Posterior cingulate gyrus (tissue), 11 donors: ENCODE measurements at regions not wholly inside any gene's neighbourhood (a gene's known extent, or its start where the extent isn't known, plus 50 kb on each side); places are given as distances from the start of the nearest gene placed in this dataset.

ENCODE experiments used
- DNase-seq, 10 donors: peaks; one replicate each; pipeline versions ENCODE4 v3.0.0 to v3.0.0-alpha.2; 2020 to 2021; ENCODE audit warnings: mixed read lengths in 3 of 10
- intact Hi-C: fragments of 100-400 bp; cut with DNase I; formaldehyde crosslinking; loops from one replicate; pipeline ENCODE4 v1.15.1; 2023

DNA sequence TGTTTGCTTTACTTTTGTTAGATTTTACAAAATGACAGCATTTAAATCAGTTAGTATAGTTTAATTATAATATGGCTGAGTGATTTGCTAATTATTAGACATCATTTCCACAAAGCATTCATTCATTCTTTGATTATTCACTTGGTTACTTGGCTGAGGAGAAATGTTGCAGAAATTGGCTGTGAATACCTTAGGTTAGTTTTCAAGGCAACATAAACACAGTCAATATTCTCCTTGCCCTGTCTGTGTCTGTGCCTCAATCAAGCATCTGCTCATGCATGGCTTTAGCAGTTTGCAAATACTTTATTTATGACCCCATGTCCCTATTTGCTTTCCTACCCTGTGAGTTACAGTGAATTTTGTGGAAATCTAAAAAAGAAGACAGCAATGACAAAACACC, 718.3 kb downstream of the EPM2A start:
- no peak for DNase-seq
- intact Hi-C loops, result no loop called here

- intact Hi-C loops, result no loop called here
- DNase-seq, result no peak
These were observed 717.8 kb downstream of the EPM2A start for GRCh38 chr6:145017516-145017915.

DNA sequence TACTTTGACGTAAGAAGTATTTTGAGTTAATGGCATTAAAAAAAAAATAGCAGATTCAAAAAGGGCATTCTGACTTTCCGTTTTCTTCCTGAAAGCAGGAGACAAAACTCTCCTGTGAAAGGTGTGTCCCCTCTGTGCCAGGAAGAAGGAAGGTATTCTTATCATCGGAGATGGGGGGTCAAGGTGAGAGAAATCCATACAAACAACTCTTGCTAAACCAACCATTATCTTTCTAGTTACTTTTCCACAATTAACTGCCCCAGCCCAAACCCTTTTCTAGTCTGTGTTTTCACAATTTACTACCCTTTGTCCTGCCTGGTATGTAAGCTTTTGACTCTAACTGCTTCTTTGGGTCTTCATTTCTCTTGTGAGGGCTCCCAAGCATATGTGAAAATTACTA, 717.3 kb downstream of the EPM2A start:
- DNase-seq, result no peak
- intact Hi-C loops, result no loop called here

DNA sequence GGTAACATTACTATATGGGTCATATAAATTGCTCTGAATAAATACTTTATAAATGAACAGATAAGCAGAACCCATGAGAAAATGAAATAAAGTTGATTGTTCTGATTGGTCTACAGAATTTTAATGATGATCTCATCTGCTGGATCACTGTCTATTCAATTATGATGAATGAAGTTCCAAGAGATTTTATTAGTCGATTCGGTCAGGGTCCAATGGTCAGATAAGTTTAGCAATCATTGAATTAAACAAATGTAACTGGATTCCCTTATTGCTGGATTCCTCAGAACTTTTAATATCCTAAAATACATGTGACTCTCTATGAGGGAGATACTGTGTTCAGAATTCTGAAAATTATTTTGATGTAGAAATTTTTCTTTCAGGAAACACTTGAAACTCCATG, 715.2 kb downstream of the EPM2A start:
- intact Hi-C loops, result no loop called here
- no peak for DNase-seq

DNA sequence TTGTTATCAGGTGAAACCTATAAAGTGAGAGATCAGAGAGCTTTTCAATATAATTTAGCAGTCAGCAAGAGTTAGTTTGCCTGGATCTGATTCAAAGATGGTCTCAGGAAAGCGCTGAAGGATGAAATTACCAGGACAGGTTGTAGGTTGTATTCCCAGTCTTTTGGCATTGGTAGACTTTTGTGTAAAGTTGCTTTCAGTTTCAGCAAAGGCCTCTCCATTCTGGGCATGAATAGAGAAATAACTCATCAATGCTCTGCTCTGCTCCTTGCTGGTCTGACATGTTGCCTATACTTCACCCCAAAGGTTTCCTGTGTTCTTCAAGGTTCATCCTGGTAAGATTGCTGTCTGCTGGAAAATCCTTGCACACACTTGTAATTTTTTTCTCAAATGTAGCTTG, 714.8 kb downstream of the EPM2A start:
- DNase-seq, result no peak

GRCh38 chr6:145022199-145022796, 713.0 kb downstream of the EPM2A start:
- intact Hi-C loops, result no loop called here

More for the DNA sequence above, 714.8 kb downstream of the EPM2A start:
- intact Hi-C loops, result no loop called here

GRCh38 chr6:145023116-145023726, 712.1 kb downstream of the EPM2A start:
- intact Hi-C loops, result no loop called here
- DNase-seq, result no peak

More at GRCh38 chr6:145022199-145022796, 713.0 kb downstream of the EPM2A start:
- DNase-seq, result no peak

DNA sequence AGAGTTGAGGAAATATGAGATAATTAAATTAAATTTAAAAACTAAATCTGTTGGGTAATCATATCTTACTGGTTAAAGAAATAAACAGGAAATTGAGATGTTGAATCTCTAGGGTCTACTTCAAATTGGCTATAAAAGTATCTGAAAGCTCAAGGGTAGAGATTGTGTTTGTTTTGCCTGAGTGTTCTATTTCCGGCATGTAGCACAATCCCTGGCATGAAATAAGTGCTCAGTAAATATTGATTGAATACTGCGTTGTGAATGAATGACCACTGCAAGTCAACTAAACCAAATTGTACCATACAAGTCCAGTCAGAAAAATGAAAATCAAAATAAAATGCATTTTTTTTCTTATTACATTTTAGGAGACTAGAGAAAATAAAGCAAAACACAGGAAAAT, 709.8 kb downstream of the EPM2A start:
- intact Hi-C loops, result no loop called here
- no peak for DNase-seq

- intact Hi-C loops, result no loop called here
- no peak for DNase-seq
These were observed 709.0 kb downstream of the EPM2A start for GRCh38 chr6:145026267-145026679.

DNA sequence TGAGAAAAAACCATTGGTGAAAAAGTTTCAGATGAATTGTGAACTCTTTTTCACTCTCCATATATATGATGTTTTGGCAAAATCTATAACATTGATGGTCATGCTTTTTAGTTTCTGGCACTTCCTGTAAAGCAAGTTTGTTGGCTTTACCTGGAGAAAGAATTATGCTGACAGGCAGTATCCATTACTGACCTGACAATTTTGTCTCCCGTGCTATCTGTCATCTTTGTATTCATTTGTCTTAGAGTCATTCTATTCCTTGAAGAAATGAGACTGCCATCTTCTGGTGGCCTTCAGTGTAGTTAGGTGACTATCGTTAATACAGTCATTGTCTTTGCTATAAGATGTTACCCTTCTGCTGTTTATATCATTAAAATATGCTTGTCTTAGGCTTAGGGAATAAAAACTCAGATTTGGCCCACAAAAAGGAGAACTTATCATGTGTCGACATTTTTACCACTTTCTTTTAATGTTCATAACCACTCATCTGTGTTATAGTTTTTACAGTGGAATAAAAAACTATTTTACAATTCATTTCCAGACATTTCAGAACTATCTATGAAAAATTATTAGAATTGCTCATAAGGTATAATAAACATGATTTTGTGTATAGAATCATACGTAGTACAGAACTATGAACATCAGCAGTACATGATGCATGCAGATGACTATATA, 707.0 kb downstream of the EPM2A start:
- intact Hi-C loops, result no loop called here
- DNase-seq, result no peak

GRCh38 chr6:145031001-145031400, 704.3 kb downstream of the EPM2A start:
- DNase-seq, result no peak
- intact Hi-C loops, result no loop called here

GRCh38 chr6:145031962-145032361, 703.4 kb downstream of the EPM2A start:
- no peak for DNase-seq
- intact Hi-C loops, result no loop called here

DNA sequence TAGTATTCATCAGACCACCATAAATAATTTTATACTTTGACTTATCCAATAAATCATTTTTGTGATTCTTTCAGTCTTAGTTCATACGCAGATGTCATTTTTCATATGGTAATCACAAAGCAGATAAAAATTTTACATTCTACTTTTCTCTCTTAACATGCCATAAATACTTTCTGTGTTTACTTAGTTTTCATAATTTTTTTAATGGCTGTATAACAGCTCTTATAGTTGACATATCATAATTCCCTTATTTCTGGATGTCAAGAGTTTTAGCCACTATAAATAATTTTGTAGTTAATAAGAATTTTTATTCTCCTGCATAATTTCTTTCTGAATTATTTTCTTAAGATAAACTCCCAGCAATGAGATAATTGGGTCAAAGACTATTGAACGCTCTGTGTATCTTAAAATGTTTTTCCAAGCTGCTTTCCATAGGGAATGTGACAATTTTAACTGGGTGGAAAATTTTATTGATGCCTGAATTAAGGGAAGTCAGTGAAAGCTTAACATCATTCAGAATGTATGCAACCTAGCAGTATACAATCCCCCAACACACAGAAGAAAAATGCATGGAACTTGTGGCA, 702.7 kb downstream of the EPM2A start:
- DNase-seq, result no peak
- intact Hi-C loops, result no loop called here

GRCh38 chr6:145034664-145035063, 700.7 kb downstream of the EPM2A start:
- DNase-seq, result no peak
- intact Hi-C loops, result no loop called here

DNA sequence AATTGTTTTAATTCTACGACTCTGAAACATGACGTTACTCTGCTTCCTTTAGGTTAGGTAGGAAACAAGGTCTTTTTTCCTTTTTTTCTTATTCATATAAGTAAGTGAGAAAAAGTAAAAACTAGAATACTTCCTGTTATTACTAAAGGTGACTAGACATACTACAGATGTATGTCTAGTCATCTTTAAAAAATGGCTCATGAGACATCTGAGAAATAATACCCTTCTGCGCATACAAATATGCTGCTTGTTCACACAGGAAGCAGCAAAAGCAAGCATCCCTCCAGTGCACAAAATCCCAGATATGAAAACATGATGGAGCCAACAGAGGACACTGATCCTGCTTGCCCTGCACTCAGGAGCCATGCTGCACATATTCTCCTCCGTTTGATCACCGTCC, 699.1 kb downstream of the EPM2A start:
- intact Hi-C loops, result no loop called here
- DNase-seq, result no peak

DNA sequence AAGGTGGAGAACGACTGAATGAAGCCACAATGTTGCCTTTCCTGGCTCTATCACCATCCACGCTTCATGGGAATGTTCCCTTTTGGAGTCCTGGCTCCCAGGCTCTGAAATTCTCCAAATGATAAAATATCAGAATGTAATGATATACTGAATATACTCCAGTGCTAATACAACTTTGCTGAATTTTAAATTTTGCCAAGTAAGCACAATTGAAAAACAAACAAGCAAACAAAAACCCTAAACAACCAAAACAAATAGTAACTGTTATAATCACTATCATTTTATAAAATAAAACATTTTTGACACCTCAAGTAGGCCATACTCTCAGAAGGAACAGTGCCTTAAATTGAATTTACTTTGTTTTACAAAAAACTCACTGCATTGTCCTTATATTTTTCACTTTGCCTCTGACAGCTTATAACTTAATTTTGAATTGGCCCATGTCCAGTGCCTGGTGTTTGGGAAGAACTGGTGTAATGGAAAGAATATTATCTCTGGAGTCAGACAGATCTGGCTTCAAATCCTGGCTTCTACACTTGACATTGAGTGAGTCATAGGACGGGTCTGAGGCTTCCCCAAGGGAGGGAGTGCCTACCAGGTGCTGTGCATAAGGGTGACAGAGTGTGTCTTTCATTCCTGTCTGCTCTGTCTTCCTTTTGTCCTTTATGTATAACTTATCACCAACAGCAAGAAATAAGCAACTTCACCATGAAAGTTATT, 698.3 kb downstream of the EPM2A start:
- intact Hi-C loops, result no loop called here
- DNase-seq, result no peak

GRCh38 chr6:145042559-145042958, 692.8 kb downstream of the EPM2A start:
- no peak for DNase-seq
- intact Hi-C loops, result no loop called here

DNA sequence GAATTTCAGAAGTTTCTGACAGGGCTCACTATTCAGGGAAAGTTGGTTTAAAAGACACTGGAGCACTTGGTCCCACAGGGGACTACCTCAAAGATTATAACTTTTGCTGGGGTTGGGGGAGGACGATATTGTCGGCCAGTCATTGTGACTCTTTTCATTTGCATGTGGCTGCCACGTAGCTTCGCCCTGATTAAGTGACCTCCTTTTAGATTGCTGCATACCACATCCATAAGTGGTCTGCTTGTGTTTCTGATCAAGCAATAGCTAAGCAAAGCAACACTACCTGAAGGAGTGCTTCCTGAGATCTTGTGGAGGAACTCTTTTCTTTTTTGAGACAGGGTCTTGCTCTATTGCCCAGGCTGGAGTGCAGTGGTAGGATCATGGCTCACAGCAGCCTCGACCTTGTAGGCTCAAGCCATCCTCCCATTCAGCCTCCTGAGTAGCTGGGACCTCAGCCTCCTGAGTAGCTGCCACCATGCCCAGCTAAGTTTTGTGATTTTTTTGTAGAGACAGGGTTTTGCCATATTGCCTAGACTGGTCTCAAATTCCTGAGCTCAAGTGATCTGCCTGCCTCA, 691.3 kb downstream of the EPM2A start:
- no peak for DNase-seq
- intact Hi-C loops, result no loop called here

- intact Hi-C loops, result no loop called here
- DNase-seq, result no peak
These were observed 690.6 kb downstream of the EPM2A start for GRCh38 chr6:145044641-145045246.

DNA sequence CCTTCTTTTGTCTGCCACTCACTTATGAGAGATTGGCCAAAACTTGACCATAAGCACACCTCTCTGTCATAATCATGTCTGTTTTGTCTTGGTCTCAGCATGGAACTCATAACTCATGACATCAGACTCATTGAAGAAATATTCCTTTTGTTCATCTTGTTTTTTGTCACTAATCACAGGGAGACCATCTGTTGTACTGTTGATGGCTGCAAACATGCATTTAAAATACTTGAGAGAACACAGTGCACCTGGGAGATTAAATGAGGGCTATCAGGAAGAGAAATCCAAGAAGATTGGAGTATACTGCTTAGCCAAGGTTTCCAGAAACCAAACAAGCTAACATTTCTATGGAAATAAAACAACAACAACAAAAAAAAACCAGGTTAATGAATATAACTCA, 689.7 kb downstream of the EPM2A start:
- no peak for DNase-seq
- intact Hi-C loops, result no loop called here
